ENCODE measurements at regions not wholly inside any gene's neighbourhood (a gene's known extent, or its start where the extent isn't known, plus 50 kb on each side); places are given as distances from the start of the nearest gene placed in this dataset.
A peak's percentile ranks its signal among the peaks of the same experiment; 100 is the strongest.
"Not testable (repeated sequence)": the region's sequence is repeated elsewhere in the genome, so short reads cannot be mapped to it uniquely, and the experiment has no call there.

DNA sequence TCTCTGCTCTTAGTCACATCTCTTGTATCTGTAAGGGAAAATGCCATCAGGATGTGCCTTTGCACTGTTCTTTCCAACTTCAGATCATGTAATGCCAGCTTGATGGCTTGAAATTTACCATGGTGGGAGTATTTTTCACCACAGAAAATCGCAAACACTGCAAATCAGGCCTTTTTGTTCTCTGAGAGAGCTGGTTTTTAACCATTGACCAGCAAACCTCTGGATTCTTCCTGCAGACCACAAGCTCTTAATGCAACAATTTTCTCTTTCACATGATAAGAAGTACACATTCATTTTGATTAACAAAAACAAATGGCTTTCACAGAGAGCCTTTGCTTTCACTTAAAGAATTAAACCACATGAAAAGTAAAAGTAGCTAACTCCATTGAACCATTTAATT lies 145.4 kb upstream of the NEBL start:
- intact Hi-C loops (cut with micrococcal nuclease): no loop called here
- H3K27me3 Mint-ChIP-seq: no peaks in the 10 kb centered on the region

DNA sequence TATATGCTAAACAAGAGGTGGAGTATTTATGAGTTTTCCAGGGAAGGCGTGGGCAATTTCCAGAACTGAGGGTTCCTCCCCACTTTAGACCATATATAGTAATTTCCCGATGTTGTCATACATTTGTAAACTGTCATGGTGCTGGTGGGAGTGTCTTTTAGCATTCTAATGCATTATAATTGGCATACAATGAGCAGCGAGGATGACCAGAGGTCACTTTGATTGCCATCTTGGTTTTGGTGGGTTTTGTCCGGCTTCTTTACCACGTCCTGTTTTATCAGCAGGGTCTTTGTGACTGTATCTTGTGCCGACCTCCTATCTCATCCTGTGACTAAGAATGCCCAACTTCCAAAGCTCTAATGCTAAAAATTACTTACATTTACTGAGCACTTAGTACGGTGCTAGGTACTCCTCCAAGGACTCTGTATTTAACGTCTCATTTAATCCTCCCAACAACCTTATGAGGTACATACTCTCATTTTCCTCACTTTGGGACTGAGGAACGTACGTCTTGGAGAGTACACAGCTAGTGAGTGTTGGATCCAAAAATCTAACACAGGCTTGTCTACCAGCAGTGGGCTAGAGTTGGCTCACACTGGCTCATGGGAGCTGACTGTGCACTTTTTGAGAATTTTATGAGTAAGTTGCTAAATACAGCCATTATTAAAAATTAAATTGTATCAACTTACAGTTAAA lies 144.8 kb upstream of the NEBL start:
- intact Hi-C loops (cut with micrococcal nuclease): no loop called here
- no peak overlapping the region for H3K27ac Mint-ChIP-seq
- H3K27me3 Mint-ChIP-seq: no peaks in the 10 kb centered on the region
- no peaks in the 10 kb centered on the region for H3K36me3 Mint-ChIP-seq (ENCODE audit: low read depth)
- H3K4me1 Mint-ChIP-seq: no peaks in the 10 kb centered on the region
- no peak overlapping the region for H3K4me3 Mint-ChIP-seq
- no peak for DNase-seq
- H3K9me3 Mint-ChIP-seq: peaks cover 3% of the 10 kb centered on the region

More for the DNA sequence above, 145.4 kb upstream of the NEBL start:
- Mint-ChIP-seq H3K9me3 (peaks cover 3% of the 10 kb centered on the region), H3K27ac (no peak overlapping the region), H3K36me3 (ENCODE audit: low read depth) (no peaks in the 10 kb centered on the region), H3K4me3 (no peak overlapping the region), H3K4me1 (no peaks in the 10 kb centered on the region)
- no peak for DNase-seq

GRCh38 chr10:21039721-21040120 lies 142.6 kb upstream of the NEBL start:
- Mint-ChIP-seq H3K9me3 (peaks cover 3% of the 10 kb centered on the region), H3K4me3 (no peak overlapping the region), H3K27me3 (no peaks in the 10 kb centered on the region), H3K36me3 (ENCODE audit: low read depth) (no peaks in the 10 kb centered on the region), H3K27ac (no peak overlapping the region), H3K4me1 (no peaks in the 10 kb centered on the region)
- DNase-seq: no peak
- intact Hi-C loops (cut with micrococcal nuclease): no loop called here

DNA sequence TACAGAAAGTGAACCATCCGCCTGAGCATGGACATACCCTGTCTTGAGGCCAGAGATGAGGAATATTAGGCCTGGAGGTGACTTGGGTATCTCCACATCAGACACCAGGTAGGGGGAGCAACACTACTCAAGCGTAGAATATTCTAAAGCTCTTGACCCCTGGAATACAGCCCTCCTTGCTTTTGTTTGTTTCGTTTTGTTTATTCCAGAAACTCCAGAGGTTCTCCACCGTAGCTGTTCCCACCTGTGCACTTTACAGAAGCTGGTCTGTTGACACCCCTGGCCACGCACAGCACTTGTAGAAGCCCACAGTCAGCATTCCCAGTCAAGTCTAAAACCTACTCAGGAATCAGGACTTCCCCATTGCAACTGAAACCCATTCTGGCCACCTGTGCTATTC lies 139.6 kb upstream of the NEBL start:
- no peak overlapping the region for H3K27ac Mint-ChIP-seq
- peaks cover 3% of the 10 kb centered on the region for H3K9me3 Mint-ChIP-seq

GRCh38 chr10:21034770-21035169 lies 137.7 kb upstream of the NEBL start:
- DNase-seq; H3K27ac Mint-ChIP-seq; H3K9me3 Mint-ChIP-seq; intact Hi-C loops (cut with micrococcal nuclease); H3K27me3 Mint-ChIP-seq; H3K4me3 Mint-ChIP-seq; H3K36me3 Mint-ChIP-seq (ENCODE audit: low read depth); H3K4me1 Mint-ChIP-seq: not testable (repeated sequence)

More for the DNA sequence above, 139.6 kb upstream of the NEBL start:
- H3K4me1 Mint-ChIP-seq: no peaks in the 10 kb centered on the region
- DNase-seq: no peak
- no peak overlapping the region for H3K4me3 Mint-ChIP-seq
- H3K36me3 Mint-ChIP-seq (ENCODE audit: low read depth): no peaks in the 10 kb centered on the region
- H3K27me3 Mint-ChIP-seq: no peaks in the 10 kb centered on the region
- intact Hi-C loops (cut with micrococcal nuclease): no loop called here

- no peak for DNase-seq
- intact Hi-C loops (cut with micrococcal nuclease): no loop called here
- Mint-ChIP-seq H3K27ac (no peak overlapping the region), H3K9me3 (peaks cover 3% of the 10 kb centered on the region), H3K4me1 (no peaks in the 10 kb centered on the region), H3K4me3 (no peak overlapping the region), H3K27me3 (no peaks in the 10 kb centered on the region), H3K36me3 (ENCODE audit: low read depth) (no peaks in the 10 kb centered on the region)
Measured at GRCh38 chr10:21034241-21034640, 137.1 kb upstream of the NEBL start.

GRCh38 chr10:21032587-21033319 lies 135.6 kb upstream of the NEBL start:
- no peak for DNase-seq
- no peak overlapping the region for H3K27ac Mint-ChIP-seq
- intact Hi-C loops (cut with micrococcal nuclease): no loop called here
- H3K36me3 Mint-ChIP-seq (ENCODE audit: low read depth): no peaks in the 10 kb centered on the region
- no peaks in the 10 kb centered on the region for H3K27me3 Mint-ChIP-seq
- no peaks in the 10 kb centered on the region for H3K9me3 Mint-ChIP-seq
- H3K4me1 Mint-ChIP-seq: no peaks in the 10 kb centered on the region
- no peak overlapping the region for H3K4me3 Mint-ChIP-seq

DNA sequence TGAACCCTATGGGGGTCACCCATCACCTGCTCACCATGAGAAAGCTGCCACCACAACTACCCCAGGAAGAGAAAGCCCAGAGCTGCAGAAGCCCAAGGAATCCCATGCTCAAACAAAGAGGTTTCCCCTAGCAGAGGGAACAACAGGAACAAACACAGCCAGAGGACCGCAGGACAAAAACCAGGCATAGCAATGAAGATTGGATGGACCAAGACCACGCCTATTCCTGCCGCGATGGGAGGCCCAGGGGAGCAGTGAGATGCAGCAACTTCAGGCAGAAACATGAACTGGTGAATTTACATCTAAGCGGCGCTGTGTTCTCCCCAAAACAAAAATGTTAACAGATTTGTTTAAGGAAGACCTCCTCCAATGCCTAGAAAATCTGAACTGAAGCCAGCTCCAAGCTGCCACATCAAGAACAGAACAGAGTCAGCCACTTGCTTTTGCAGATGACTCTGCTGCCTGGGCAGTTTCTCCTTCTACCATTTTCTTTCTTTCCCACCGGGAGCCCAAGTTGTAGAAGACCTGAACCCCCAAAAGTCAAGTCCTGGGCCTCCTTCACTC lies 134.2 kb upstream of the NEBL start:
- H3K36me3 Mint-ChIP-seq (ENCODE audit: low read depth): no peaks in the 10 kb centered on the region
- no peak overlapping the region for H3K27ac Mint-ChIP-seq
- intact Hi-C loops (cut with micrococcal nuclease): no loop called here
- no peaks in the 10 kb centered on the region for H3K27me3 Mint-ChIP-seq
- H3K4me1 Mint-ChIP-seq: no peaks in the 10 kb centered on the region
- H3K9me3 Mint-ChIP-seq: no peaks in the 10 kb centered on the region
- DNase-seq: no peak
- no peak overlapping the region for H3K4me3 Mint-ChIP-seq

DNA sequence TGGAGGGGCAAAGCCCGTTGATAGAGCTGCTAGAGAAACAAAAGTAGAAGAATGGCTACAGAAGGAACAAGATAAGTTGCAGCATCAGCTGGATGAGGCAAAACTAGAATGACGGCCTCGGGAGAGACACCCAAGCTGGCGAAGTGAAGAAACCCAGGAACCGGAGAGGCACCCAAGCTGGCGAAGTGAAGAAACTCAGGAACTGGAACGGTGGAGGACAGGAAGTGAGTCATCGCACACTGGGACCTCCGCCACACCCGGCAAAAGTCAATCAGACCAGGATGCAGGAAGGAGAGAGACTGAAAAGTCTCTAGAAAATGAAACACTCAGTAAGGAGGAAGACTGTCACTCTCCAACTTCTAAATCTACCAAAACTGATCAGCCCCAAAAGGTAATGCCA lies 133.0 kb upstream of the NEBL start:
- H3K27me3 Mint-ChIP-seq: no peaks in the 10 kb centered on the region
- H3K36me3 Mint-ChIP-seq (ENCODE audit: low read depth): no peaks in the 10 kb centered on the region
- H3K9me3 Mint-ChIP-seq: no peaks in the 10 kb centered on the region
- H3K4me1 Mint-ChIP-seq: no peaks in the 10 kb centered on the region
- DNase-seq: no peak
- no peak overlapping the region for H3K4me3 Mint-ChIP-seq
- no peak overlapping the region for H3K27ac Mint-ChIP-seq
- intact Hi-C loops (cut with micrococcal nuclease): no loop called here

DNA sequence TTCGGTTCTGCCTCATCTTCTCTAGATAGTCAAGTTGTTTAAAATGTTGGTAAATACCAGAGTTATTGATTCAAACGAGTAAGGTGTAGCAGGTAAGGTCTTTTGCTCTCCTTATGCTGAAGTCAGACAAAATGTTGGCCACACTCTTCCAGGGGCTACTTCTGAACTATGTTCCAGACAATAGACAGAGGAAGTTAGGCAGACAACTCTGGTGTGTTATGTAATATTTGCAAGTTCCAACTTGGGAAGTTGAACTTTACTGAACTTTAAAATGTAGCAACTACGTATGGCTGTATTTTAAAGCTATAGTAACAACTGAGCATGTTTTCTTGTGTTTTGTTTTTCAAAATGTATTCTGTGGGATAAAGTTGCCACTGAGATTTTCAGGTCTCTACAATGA lies 125.7 kb upstream of the NEBL start:
- no peak overlapping the region for H3K4me3 Mint-ChIP-seq
- no peaks in the 10 kb centered on the region for H3K4me1 Mint-ChIP-seq
- H3K9me3 Mint-ChIP-seq: no peaks in the 10 kb centered on the region
- intact Hi-C loops (cut with micrococcal nuclease): no loop called here
- no peak overlapping the region for H3K27ac Mint-ChIP-seq
- DNase-seq: no peak
- no peaks in the 10 kb centered on the region for H3K36me3 Mint-ChIP-seq (ENCODE audit: low read depth)
- H3K27me3 Mint-ChIP-seq: no peaks in the 10 kb centered on the region

GRCh38 chr10:21021843-21022594 lies 124.9 kb upstream of the NEBL start:
- Mint-ChIP-seq H3K27ac (no peak overlapping the region), H3K4me3 (no peak overlapping the region), H3K27me3 (no peaks in the 10 kb centered on the region), H3K36me3 (ENCODE audit: low read depth) (no peaks in the 10 kb centered on the region), H3K4me1 (no peaks in the 10 kb centered on the region), H3K9me3 (no peaks in the 10 kb centered on the region)
- intact Hi-C loops (cut with micrococcal nuclease): no loop called here
- no peak for DNase-seq

- Mint-ChIP-seq H3K4me3 (no peak overlapping the region), H3K4me1 (no peaks in the 10 kb centered on the region), H3K9me3 (no peaks in the 10 kb centered on the region), H3K27ac (no peak overlapping the region), H3K36me3 (ENCODE audit: low read depth) (no peaks in the 10 kb centered on the region), H3K27me3 (no peaks in the 10 kb centered on the region)
- DNase-seq: no peak
- intact Hi-C loops (cut with micrococcal nuclease): no loop called here
Measured at GRCh38 chr10:21021231-21021630, 124.1 kb upstream of the NEBL start.

GRCh38 chr10:21020545-21020944 lies 123.4 kb upstream of the NEBL start:
- Mint-ChIP-seq H3K4me3 (no peak overlapping the region), H3K4me1 (no peaks in the 10 kb centered on the region), H3K36me3 (ENCODE audit: low read depth) (no peaks in the 10 kb centered on the region), H3K27ac (no peak overlapping the region), H3K27me3 (no peaks in the 10 kb centered on the region), H3K9me3 (no peaks in the 10 kb centered on the region)
- peak; percentile 60 for DNase-seq
- intact Hi-C loops (cut with micrococcal nuclease): no loop called here

GRCh38 chr10:21019436-21019835 lies 122.3 kb upstream of the NEBL start:
- H3K9me3 Mint-ChIP-seq: no peaks in the 10 kb centered on the region
- no peaks in the 10 kb centered on the region for H3K27me3 Mint-ChIP-seq

More at GRCh38 chr10:21019436-21019835, 122.3 kb upstream of the NEBL start:
- intact Hi-C loops (cut with micrococcal nuclease): no loop called here
- no peaks in the 10 kb centered on the region for H3K4me1 Mint-ChIP-seq
- no peaks in the 10 kb centered on the region for H3K36me3 Mint-ChIP-seq (ENCODE audit: low read depth)
- no peak for DNase-seq
- no peak overlapping the region for H3K4me3 Mint-ChIP-seq
- H3K27ac Mint-ChIP-seq: no peak overlapping the region

Measured in activated CD4-positive, alpha-beta T cell treated with anti-CD3 and anti-CD28 coated beads, Interleukin-2, amount 10 ng/mL, durations not matched to agents 24 days and 14 days (primary cell).